Mucosa of descending colon (tissue), 3 donors: ENCODE measurements at regions not wholly inside any gene's neighbourhood (a gene's known extent, or its start where the extent isn't known, plus 50 kb on each side); places are given as distances from the start of the nearest gene placed in this dataset.

Experiments used
- ATAC-seq: fragments of 200-7000 bp; cut with Tn5 transposase; one replicate; pipeline ENCODE4 v1.9.1; 2020; ENCODE audit warnings: mild to moderate bottlenecking, moderate library complexity
- DNase-seq, 3 donors: peaks; one replicate each; pipeline ENCODE4 v3.0.0-alpha.2; 2020
- H3K36me3 ChIP-seq: fragments of 200-600 bp; one replicate; pipeline ENCODE4 v1.8.0; 2021; ENCODE audit warnings: low read depth, mild to moderate bottlenecking
- H3K4me1 ChIP-seq: fragments of 200-600 bp; one replicate; pipeline ENCODE4 v1.8.0; 2021; ENCODE audit warnings: low read depth, mild to moderate bottlenecking
- H3K4me3 ChIP-seq: fragments of 200-600 bp; one replicate; pipeline ENCODE4 v1.8.0; 2021; ENCODE audit warnings: mild to moderate bottlenecking
- H3K9me3 ChIP-seq: fragments of 200-600 bp; one replicate; pipeline ENCODE4 v1.8.0; 2021; ENCODE audit warnings: mild to moderate bottlenecking
- intact Hi-C, 2 donors: fragments of 100-400 bp; cut with DNase I in 1 of 2; cut with micrococcal nuclease in 1 of 2; formaldehyde crosslinking; loops; one replicate each; pipeline versions ENCODE4 v1.11.0 to v1.11.1; 2022; cut with DNase I, micrococcal nuclease
- TF ChIP-seq, protein P1 (sequence below): fragments of 200-600 bp; IDR thresholded peaks from one replicate; pipeline ENCODE4 v1.8.0; 2022; ENCODE audit warnings: antibody characterized with exemption, mild to moderate bottlenecking
- donor health status: DM: no; HTN: no; CAD: no; lungs with moderate emphysema.
- donor health status: DM: no; HTN: no; CAD: no.
- donor health status: DM: no; HTN: yes; CAD: no.

DNA sequence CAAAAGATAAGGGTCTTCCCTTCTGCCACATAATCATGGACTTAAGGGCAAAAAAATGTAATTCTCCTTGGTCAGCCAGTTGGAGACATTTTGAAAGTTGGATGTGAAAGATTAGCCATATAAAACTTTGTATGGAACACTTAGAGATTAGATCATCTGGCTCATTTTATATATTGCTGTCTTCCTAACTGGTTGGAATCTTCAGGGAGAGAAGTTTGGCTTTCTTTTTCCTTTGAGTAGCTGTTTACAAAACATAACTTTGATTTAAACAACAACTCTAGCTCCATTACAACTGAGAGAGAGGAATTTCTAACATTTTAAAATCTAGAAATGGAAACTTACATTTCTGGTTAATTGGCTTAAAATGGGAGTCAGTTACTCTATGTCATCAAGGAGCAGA is 132.7 kb downstream of the RDH14 start:
- intact Hi-C loops = no loop called here
- Histone ChIP-seq H3K4me3 (no peak overlapping the region), H3K9me3 (no peaks in the 10 kb centered on the region), H3K4me1 (no peaks in the 10 kb centered on the region), H3K36me3 (no peaks in the 10 kb centered on the region)
- TF ChIP-seq, protein P1, sequence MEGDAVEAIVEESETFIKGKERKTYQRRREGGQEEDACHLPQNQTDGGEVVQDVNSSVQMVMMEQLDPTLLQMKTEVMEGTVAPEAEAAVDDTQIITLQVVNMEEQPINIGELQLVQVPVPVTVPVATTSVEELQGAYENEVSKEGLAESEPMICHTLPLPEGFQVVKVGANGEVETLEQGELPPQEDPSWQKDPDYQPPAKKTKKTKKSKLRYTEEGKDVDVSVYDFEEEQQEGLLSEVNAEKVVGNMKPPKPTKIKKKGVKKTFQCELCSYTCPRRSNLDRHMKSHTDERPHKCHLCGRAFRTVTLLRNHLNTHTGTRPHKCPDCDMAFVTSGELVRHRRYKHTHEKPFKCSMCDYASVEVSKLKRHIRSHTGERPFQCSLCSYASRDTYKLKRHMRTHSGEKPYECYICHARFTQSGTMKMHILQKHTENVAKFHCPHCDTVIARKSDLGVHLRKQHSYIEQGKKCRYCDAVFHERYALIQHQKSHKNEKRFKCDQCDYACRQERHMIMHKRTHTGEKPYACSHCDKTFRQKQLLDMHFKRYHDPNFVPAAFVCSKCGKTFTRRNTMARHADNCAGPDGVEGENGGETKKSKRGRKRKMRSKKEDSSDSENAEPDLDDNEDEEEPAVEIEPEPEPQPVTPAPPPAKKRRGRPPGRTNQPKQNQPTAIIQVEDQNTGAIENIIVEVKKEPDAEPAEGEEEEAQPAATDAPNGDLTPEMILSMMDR = no peak
- no peak for DNase-seq
- no peak for ATAC-seq

DNA sequence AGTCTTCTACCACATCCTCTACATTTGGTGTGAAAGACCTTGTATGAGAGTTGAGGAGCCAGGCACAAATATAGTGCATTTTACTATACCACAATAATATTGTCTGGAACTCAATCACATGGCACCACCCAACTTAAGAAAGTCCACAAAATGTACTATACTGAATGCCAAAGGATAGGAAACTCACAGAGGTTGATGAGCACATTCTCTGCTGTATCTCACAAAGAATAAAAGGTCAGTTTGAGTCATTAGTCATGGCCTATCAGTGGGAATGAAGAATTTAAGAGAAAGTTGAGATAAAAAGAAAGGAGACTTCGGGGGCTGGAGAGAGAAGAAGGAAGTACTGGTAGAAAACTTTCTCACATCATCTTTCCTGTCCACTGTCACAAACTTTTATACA is 134.3 kb downstream of the RDH14 start:
- Histone ChIP-seq H3K4me3 (no peak overlapping the region), H3K36me3 (no peaks in the 10 kb centered on the region), H3K9me3 (no peaks in the 10 kb centered on the region), H3K4me1 (no peaks in the 10 kb centered on the region)
- intact Hi-C loops = no loop called here
- TF ChIP-seq, protein P1 = no peak
- ATAC-seq (no peak), DNase-seq (no peak)

DNA sequence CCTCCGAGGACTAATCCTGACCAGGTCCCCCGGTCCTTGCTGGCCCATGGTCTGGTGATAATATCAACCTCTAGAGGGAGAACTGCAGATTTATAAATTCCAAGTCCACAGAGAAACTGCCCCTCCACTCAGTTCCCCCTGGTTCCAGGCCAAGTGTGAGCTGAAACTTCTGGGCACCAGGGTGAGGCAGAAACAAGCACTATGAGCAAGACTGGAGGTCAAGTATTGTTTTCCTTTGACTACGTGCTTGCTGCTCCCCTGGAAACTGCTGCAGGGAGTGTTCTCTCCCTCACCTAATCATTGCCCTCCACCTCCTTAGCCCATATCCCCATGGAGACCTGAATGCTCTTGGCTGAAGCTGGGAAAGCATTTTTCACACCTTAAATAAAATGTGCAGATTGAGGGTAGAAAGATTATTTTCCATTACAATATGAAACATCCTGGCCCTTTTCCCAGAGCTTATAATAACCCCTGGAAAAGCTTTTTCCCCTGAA is 135.2 kb downstream of the RDH14 start:
- intact Hi-C loops = no loop called here
- ATAC-seq (no peak), DNase-seq (no peak)
- TF ChIP-seq, protein P1 = no peak
- Histone ChIP-seq H3K4me3 (no peak overlapping the region), H3K36me3 (no peaks in the 10 kb centered on the region), H3K4me1 (no peaks in the 10 kb centered on the region), H3K9me3 (no peaks in the 10 kb centered on the region)

DNA sequence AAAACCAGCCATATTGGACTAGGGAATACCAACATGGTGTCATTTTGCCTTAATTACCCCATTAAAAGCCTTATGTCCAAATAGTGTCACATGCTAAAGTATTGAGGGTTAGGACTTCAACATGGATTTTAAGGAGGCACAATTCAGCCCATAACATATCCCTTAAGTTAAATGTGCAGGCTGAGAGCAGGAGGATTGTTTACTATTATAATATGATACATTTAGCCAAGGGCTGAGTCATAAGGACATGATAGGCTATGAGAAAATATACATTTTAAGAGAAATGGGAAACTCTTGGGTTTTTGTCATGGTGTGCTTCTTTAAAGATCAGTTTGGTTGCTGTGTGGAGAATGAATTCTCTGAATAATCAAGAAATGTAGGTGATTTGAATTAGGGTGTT is 136.8 kb downstream of the RDH14 start:
- Histone ChIP-seq H3K36me3 (no peaks in the 10 kb centered on the region), H3K4me1 (no peaks in the 10 kb centered on the region), H3K9me3 (no peaks in the 10 kb centered on the region), H3K4me3 (no peak overlapping the region)
- DNase-seq = no peak
- TF ChIP-seq, protein P1 = no peak
- intact Hi-C loops = no loop called here
- no peak for ATAC-seq

DNA sequence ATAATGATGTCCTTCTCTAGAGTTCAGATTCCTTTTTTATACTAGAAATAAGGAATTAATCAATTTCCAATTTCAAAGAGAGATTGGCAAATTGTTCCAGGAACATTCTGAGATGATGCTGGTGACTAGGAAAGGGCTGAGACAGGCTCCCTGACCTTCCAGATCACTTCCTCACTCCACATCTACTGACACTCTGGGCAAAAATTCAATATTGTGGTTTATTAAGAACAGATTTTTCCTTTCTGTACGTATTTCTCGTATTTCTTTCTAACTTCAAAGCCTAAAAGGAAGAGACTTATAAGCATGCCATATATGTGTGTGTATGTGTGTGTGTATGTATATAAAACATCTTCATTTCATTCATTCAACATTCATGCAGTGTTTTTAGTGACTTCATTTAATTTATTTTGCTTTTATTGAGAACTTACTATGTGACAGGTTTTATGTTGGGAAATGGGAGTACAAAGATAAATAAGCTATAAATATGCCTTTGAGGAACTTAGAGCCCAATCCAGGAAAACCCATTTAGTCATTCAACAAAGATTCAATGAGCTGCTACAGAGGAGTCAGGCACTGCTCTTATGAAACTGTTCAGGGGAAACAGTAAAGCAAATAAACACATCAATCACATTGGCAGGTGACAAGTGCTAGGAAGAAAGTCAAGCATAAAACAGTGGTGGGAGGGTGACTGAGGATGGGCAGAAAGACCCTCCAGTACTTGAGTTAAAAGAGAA is 137.9 kb downstream of the RDH14 start:
- TF ChIP-seq, protein P1 = no peak
- H3K36me3 ChIP-seq = no peaks in the 10 kb centered on the region
- no peaks in the 10 kb centered on the region for H3K4me1 ChIP-seq
- intact Hi-C loops = no loop called here
- ATAC-seq (no peak), DNase-seq (no peak)
- no peak overlapping the region for H3K4me3 ChIP-seq
- no peaks in the 10 kb centered on the region for H3K9me3 ChIP-seq
